ENCODE measurements at regions not wholly inside any gene's neighbourhood (a gene's known extent, or its start where the extent isn't known, plus 50 kb on each side); places are given as distances from the start of the nearest gene placed in this dataset.

GRCh38 chr17:30600060-30600829, 123.0 kb downstream of the GOSR1 start (continued):
- TF ChIP-seq ATF5 (CRISPR knock-in tag; IDR thresholded peaks at IDR 0.05; ENCODE audit: low read depth) (no peak), NFYB (CRISPR knock-in tag; IDR thresholded peaks at IDR 0.05) (no peak), IRF2 (CRISPR knock-in tag; IDR thresholded peaks at IDR 0.05) (peak; percentile 33; the same call in 1 of the 2 replicates), REL (CRISPR knock-in tag; conservative IDR thresholded peaks at IDR 0.05) (0 out of 2 replicates have a peak, but pooled peaks have one; percentile 25), MYPOP (CRISPR knock-in tag; IDR thresholded peaks at IDR 0.05) (no peak), NFRKB (IDR thresholded peaks at IDR 0.05) (no peak), POLR2AphosphoS5 (IDR thresholded peaks at IDR 0.05; ENCODE audit: low read depth, low read length) (peak; percentile 82), ZNF567 (CRISPR knock-in tag; IDR thresholded peaks at IDR 0.05; ENCODE audit: borderline replicate concordance) (no peak), CHD4 (IDR thresholded peaks at IDR 0.05; ENCODE audit: borderline replicate concordance, low read length) (no peak), SMARCE1 (IDR thresholded peaks at IDR 0.05; ENCODE audit: borderline replicate concordance) (no peak), PAWR (CRISPR knock-in tag; IDR thresholded peaks at IDR 0.05; ENCODE audit: borderline replicate concordance) (no peak), ZNF468 (CRISPR knock-in tag; IDR thresholded peaks at IDR 0.05) (no peak), ZNF749 (CRISPR knock-in tag; IDR thresholded peaks at IDR 0.05; ENCODE audit: borderline replicate concordance) (peak; percentile 76; the same call in 1 of the 2 replicates), ZNF607 (CRISPR knock-in tag; IDR thresholded peaks at IDR 0.05; ENCODE audit: borderline replicate concordance) (peak; percentile 56), GATA4 (IDR thresholded peaks at IDR 0.05; ENCODE audit: borderline replicate concordance, low read depth) (peak; percentile 52; the same call in 1 of the 2 replicates), ZNF687 (CRISPR knock-in tag; IDR thresholded peaks at IDR 0.05) (peak; percentile 95), HDAC6 (IDR thresholded peaks at IDR 0.05; ENCODE audit: low read depth, low read length) (no peak), ZNF597 (CRISPR knock-in tag; IDR thresholded peaks at IDR 0.05) (no peak), MED1 (CRISPR knock-in tag; IDR thresholded peaks at IDR 0.05) (peak; percentile 51; the same call in 1 of the 2 replicates), KDM3A (CRISPR knock-in tag; IDR thresholded peaks at IDR 0.05; ENCODE audit: low read depth) (peak; percentile 78), ZFP82 (CRISPR knock-in tag; IDR thresholded peaks at IDR 0.05; ENCODE audit: borderline replicate concordance) (peak; percentile 89; the same call in 1 of the 2 replicates)
- TF ChIP-seq, protein P1, sequence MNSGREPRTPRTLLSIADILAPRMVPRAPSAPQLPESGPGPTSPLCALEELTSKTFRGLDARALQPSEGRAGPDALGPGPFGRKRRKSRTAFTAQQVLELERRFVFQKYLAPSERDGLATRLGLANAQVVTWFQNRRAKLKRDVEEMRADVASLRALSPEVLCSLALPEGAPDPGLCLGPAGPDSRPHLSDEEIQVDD (CRISPR knock-in tag; IDR thresholded peaks at IDR 0.05; ENCODE audit: borderline replicate concordance): no peak
